Uterus (tissue), 2 donors: ENCODE measurements at regions not wholly inside any gene's neighbourhood (a gene's known extent, or its start where the extent isn't known, plus 50 kb on each side); places are given as distances from the start of the nearest gene placed in this dataset.

Experiments used
- POLR2A ChIP-seq, 2 donors: fragments of 450-650 bp; IDR thresholded peaks; one replicate each; pipeline ENCODE4 v1.6.1; 2016; ENCODE audit warnings: antibody characterized with exemption in 2 of 2, mild to moderate bottlenecking in 1 of 2, moderate library complexity in 1 of 2
- TF ChIP-seq, protein P1 (sequence below), 4 experiments: fragments of 200-600 bp in 2 of 4; fragments of 450-650 bp in 2 of 4; sonication (generic) in 2 of 4; IDR thresholded peaks; one replicate each; pipeline ENCODE4 v1.5.1; 2016 to 2019; ENCODE audit warnings: antibody characterized with exemption in 4 of 4, mild to moderate bottlenecking in 2 of 4, moderate library complexity in 1 of 4

DNA sequence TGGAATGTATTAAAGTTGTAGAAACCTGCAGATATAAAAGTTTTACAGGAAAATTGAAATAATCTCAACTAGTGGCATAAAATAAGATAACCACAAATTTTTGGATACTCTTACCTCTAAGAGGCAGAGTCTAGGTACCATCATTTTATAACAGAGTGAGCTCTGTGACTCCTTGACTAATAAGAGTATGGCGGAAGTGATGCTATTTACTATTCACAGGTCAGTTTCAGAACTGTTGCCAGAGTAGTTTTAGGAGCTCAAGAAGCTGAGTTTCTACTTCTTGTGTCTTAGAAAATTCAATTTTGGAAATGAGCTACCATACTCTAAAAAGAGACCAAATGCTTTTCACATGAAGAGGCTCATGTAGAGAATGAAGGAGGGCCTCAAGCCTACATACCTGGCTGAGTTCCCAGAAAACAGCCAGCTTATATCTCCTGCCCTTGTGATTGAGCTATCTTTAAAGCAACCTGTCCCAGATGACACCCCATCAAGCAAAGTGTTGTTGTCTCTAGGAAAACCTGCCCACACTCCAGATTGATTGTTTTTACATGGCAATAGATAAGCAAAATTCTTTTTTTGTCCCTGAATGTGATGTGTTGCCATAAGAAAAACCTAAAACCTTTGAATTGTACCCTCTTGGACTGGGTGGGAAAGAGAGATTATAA, 712.8 kb upstream of the CNTN5 start:
- TF ChIP-seq, protein P1, sequence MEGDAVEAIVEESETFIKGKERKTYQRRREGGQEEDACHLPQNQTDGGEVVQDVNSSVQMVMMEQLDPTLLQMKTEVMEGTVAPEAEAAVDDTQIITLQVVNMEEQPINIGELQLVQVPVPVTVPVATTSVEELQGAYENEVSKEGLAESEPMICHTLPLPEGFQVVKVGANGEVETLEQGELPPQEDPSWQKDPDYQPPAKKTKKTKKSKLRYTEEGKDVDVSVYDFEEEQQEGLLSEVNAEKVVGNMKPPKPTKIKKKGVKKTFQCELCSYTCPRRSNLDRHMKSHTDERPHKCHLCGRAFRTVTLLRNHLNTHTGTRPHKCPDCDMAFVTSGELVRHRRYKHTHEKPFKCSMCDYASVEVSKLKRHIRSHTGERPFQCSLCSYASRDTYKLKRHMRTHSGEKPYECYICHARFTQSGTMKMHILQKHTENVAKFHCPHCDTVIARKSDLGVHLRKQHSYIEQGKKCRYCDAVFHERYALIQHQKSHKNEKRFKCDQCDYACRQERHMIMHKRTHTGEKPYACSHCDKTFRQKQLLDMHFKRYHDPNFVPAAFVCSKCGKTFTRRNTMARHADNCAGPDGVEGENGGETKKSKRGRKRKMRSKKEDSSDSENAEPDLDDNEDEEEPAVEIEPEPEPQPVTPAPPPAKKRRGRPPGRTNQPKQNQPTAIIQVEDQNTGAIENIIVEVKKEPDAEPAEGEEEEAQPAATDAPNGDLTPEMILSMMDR (IDR thresholded peaks at IDR 0.05) = no peak
- TF ChIP-seq POLR2A (IDR thresholded peaks at IDR 0.05) = no peak
